GM18520 (cell line): ENCODE measurements at regions not wholly inside any gene's neighbourhood (a gene's known extent, or its start where the extent isn't known, plus 50 kb on each side); places are given as distances from the start of the nearest gene placed in this dataset.
"Not testable (repeated sequence)": the region's sequence is repeated elsewhere in the genome, so short reads cannot be mapped to it uniquely, and the experiment has no call there.

Source experiments
- ATAC-seq: cut with Tn5 transposase; IDR thresholded peaks from one replicate; pipeline ENCODE4 v1.9.1; 2021; ENCODE audit not compliant: unreplicated experiment

DNA sequence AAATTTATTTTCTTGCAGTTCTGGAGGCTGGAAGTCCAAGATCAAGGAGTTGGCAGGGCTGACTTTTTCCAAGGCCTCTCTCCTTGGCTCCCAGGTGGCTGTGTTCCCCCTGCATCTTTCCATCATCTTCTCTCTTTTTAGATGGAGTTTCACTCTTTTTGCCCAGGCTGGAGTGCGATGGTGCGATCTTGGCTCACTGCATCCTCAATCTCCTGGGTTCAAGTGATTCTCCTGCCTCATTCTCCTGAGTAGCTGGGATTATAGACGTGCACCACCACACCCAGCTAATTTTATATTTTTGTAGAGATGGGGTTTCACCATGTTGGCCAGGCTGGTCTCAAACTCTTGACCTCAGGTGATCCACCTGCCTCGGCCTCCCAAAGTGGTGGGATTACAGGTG, 411.1 kb downstream of the RPS24 start:
- not testable (repeated sequence) for ATAC-seq

DNA sequence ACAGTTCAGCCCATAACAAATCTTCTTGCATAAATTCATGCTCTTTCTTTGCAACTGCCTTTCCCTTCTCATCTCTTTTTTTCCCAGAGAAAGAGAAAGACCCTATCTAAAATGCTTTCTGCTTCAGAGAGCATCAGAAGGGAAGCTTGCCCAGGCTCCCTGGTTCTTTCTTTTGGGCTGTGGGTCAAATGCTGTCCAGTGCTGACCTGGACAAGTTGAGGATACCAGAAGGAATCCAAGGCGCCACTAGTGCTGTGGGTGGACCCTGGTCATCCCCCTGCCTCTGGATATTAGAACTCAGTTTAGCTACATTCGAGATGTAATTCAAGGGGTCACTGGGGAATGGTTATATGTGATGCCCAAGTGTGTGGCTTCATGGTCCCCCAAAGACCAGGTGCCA, 411.6 kb downstream of the RPS24 start:
- no peak for ATAC-seq

DNA sequence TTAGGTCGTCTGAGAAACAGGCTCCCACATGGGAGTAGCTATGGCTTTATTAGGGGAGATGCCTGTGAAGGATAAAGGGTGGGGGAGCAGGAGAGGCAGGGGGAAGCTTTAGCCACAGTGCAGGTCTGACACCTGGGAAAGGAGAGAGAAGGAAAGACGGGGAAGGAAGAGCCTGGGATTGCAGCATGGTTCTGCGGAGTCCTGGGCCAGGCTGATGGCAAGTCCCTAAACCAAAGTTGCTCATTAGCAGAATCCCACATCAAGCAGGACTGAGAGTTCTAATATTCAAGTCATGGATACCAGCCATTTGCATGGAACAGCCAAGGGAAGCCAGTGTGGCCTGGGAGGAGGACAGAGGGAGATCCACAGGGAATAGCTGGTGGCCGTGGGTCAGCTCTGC, 414.8 kb downstream of the RPS24 start:
- no peak for ATAC-seq

DNA sequence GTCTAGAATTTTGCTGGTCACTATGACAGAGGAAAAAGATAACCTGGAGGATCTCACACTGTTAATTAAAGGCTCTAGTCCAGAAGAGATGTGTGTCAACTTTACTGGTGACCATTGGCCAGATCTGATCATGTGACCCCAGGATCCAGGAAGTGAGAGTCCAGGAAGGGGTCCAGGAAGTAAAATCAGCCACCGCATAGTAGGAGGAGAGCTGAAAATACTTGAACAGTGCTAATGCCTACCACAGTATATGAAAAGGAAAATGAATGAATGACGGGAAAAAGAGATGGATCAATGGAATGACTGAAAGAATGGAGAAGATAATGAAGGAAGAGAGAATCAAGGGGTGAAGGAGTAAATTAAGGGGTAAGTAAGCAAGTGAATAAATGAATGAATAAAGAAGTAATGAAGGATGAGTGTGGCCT, 415.3 kb downstream of the RPS24 start:
- ATAC-seq = no peak

DNA sequence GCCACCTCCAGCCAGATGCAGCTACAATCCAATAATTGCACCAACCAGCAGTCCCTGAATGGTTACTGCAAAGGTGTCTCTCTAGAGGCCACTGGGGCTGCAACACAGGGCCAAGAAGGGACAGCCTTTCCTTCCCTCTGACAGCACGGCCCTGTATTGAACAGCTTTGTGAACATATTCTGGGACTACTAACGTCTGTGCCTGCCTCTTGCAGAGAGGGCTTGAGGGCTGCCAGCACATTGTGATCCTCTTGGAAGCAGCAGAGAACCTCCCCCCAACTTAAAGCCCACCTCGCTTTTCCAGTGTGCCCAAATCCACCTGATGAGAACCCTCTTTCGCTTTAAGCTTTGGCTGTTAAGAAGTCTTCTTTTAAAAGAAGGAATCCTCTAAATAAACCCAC, 415.9 kb downstream of the RPS24 start:
- ATAC-seq = no peak

DNA sequence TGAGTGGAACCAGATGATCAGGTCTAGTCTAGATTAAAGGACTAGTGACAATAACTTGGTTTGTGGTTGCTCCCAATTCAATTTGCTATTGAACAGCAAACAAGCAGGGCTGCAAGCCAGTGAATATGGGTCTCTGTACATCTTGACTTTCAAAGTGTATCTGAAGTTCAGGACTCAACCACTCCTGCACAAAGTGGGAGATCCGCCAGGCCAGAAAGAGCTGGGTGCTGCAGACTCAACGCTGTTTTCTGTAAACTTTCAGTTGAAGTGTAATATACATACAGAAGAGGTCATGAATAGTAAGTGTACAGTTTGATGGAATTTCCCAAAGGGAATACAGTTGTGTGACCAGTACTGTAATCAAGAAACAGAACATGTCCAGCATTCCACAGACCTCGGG, 416.6 kb downstream of the RPS24 start:
- no peak for ATAC-seq

DNA sequence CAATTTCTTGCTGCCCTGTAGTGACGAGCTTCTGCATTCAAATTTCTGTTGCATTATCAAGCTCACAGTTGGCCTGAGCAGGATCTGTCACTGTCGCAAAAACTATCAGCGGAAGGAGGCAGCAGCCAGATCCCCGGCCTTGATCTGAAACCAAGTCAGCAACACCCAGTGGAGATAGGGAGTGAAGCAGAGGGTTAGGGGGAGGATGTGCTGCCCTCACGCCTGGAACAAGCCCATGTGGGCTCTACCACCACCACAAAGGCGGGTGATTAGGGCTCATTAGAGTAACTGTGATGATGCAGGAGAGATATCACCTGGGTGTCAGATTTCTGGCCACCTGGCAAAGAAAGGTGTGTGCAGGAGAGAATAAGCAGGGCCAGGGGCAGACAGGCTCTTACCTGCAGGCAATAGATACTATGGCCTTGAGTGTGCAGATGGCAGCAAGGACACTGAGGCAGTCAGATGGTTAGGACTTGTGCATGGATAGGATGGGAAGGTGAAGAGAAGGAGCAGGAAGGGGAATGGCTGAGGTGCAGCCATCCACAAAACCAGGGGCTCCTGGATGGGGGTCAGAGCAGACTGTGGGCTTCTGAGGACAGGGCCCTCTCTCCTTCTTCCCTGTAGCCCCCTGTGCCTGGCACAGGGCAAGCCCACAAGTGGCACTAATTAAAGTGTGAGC, 417.3 kb downstream of the RPS24 start:
- no peak for ATAC-seq

DNA sequence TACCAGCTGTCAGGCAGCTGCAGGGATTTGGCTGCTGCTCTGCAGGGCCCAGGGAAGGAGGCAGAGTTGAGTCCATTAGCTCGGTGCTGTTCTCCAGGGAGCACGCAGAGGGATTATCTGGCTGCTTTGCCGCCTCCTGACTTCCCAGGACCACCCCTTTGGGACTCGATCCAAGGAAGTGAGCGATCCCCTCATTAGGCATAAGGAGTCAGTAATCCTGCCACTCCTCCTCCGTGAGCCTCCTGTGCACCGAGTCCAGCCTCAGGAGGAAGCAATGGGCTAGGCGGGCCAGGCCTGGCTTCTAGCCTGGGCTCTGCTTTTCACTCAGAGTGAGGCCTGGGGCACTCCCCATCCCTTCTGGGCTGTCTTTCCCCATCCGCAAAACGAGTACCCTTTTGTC, 417.9 kb downstream of the RPS24 start:
- ATAC-seq = no peak

DNA sequence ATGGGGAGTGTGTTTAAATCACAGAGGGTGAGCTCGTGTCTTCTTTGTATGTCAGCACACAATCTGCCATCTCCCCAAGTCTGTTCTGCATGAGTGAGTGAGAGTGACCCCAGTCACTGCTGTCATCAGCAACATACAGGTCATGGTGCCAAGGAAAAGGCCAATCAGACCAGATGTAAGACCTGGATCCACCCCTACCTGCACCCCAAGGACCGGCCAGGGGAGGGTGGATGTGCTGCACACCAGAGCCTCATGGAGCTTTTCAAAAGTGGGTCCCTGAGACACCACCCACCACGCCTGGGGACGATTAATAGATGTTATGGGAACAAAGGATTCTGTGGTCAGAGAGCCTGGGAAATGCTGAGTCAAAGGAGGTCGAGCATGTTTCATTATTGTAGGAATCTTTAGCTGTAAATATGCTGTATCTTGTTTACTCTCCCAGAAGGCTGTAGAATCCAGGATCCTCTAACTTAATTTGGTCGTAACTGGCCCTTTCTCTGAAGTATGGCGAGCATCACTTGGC, 420.5 kb downstream of the RPS24 start:
- no peak for ATAC-seq

DNA sequence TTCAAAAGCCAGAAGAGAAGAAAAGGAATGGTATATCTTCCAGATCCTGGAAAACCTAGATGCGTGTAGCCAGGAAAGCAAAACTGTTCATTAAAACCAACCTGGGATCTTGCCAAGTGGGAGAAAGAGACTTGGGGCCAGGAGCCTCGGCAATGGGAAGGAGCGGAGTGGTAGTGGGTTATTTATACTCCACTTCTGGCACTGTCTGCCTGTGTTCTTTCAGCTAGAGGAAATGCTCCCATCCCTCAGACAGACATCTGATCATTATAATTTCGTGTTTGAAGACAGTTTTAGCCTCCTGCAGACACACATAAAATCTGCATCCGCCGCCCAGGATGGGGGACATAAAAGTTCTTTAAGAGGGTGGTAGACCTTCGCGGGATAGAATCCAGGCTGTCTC, 421.6 kb downstream of the RPS24 start:
- no peak for ATAC-seq

DNA sequence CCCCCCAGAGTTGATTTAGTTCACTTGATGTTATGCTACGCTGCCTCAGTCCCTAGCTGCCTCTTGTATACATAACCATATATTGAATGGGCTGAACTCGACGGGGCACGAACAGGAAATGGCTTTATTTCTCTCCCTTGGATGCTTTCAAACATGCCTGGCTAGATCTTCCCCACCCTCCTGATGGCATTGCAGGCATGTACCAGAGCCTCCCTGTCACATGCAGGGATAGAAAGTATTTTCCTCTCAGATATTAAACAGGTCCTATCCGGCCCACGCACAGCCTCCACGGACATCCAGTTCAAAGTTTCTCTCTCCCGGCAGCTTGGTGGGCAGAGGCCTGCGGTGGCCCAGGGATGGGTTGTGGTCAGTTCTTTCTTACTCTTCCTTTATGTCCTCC, 422.1 kb downstream of the RPS24 start:
- no peak for ATAC-seq

DNA sequence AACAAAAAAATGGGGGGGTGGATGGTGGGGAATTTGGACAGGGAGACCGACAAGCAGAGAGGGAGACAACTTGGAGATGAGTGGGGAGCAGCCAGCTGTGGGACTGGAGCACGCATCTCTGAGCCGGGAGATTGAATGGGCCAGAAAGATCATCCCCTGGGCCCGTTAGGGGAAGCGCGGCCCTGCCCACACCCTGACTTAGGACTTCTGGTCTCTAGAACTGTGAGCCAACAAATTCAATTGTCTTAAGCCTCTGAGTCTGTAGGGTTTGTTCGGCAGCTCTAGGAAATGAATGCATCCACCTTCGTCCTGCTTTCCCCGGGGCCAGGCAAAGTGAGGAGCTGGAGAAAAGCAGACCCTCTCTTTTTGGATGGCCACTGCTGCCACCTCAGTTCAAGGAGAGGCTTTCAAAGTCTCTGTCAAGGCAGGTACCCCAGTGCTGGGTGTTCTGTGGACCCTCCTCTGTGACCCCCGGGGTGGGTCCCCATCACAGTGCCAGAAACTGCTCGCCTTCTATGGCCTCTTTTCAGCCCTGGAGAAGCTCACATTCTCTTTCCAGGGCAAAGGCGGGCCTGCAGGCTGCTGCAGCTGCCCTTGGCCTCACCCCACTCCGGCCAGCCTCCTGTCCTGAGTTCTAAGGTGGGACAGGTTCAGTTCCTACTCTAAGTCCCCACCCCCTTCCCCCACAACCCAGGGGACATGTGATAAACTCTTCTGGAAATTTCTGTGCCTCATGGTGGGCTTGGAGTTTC, 423.2 kb downstream of the RPS24 start:
- no peak for ATAC-seq

DNA sequence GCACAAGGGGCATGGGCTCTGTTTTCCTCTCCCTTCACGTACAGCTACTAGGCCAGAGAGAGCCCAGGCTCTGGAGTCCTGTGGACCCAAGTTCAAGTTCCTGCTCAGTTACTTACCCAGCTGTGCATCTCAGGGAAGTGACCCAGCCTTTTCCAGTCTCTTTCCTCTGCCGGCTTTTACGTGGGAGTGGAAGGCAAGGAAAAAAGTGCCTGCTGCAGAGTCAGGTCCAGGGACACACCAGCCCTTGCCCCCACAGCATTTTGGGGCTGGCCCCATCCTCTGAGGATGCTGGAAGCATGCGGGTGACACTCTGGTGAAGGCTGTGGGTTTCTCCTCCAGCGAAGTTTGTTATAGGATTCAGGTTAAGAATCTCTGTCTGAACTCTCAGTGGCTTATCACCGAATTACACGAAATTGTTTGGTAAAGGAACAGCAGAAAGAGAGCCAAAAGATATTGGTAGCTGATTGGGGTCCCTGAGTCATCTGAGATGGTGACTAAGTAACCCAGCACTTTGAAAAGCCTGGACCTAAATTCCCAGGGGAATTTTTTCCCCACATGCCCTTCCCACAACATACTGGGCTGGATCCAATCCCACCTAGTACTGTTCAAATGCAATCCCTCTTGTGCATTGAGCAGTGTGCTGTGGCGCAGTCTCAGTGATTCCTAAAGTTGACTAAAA, 424.3 kb downstream of the RPS24 start:
- no peak for ATAC-seq

DNA sequence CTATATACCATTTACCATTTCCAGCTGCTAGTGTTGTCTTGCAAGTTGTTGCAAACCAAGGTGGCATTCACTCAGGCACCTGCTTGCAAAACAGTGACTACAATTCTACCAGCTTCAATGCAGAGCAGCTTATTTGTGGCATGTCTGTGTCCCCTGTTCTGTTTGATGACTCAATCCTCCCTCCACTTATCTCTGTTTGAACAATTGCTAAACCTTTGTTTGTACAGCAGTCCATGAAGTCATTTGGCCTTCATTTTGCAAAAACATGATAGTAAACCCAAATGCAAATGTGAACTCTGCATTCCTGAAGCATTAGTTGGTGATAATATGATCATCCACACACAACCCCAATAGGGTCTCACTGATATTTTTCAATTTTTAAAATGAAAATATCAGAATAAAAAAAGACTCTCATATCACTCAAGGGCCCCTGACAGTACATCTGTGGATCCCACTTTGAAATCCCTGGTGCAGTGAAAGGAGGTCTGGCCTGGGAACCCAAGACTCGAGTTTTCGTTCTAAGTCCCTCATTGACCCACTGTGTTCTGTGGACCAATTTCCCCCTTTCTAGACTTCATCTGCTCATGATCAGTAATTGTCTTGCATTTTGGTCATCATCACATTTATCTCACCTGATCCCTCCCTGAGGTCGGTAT, 425.4 kb downstream of the RPS24 start:
- no peak for ATAC-seq

DNA sequence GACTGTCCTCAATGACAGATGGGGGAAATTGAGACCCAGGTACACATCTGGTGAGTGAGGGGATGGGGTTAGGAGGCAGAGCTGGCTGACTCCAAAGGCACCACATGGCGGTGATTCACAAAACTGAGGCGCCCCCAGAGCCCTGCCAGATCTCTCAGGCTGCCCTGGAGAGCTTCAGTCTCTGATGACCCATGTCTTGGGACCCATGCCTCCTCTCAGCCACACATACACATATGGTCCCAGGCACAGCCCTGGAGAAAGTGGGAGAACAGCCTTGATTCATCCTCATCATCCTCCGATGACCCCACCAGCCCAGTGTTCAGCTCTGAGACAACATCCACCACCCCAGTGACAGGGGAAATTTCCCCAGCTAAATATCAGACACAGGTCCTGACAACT, 426.0 kb downstream of the RPS24 start:
- ATAC-seq = no peak

DNA sequence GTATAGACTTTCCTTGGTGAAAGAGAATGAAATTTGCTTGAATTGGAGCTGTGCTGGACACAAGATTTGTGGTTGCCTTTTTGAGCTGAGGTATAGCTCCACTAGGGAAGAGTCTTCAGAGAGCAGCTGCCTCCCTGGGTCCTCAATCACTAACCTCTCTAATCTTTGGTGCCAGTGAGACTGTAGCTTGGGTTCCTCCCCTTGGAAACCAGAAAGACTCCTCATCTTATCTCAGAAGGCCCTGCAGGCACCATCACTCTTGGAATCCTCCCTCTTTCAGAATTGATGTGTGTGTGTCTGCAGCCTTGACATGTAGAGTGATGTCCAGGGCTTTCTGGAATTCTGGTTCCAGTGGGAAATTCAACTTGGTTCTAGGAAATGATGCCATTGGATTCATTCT, 426.5 kb downstream of the RPS24 start:
- ATAC-seq = no peak

DNA sequence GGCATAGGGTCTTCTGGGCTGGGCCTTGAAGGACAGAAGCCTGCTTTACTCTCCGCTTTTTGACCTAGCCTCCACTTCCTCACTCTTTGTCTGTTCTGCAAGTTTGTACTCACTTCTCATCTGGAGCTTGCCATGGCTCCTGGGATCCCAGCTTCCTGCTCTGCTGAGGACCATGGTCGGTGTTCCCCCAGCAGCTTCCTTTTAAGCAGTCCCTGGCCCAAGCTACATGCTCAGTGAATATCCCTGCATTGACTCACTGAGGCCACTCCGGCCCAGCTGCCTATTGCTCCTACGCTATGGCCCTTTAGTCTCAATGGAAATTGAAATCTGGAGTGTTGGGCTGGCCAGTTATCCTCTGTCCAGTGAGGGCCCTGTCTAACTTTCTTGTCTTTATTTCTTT, 427.7 kb downstream of the RPS24 start:
- no peak for ATAC-seq

DNA sequence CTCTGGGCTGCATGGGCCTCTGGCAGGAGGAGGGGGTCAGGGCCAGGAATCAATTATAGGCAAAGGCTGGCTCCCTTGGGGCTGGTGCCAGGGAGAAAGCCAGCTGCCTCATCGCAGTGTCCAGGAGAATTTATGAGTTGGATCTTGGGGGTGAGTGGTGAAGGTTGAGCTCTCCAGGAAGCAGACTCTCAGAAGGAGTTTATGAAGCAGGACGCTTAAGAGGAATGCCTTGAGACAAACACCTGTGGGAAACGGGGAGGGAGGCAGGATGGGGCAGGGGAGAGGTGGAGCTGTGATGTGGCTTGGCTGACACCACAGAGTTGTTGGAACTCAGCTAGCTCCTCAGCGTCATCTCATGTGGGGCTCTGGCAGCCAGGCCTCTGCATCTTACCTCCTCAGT, 428.5 kb downstream of the RPS24 start:
- ATAC-seq = no peak

DNA sequence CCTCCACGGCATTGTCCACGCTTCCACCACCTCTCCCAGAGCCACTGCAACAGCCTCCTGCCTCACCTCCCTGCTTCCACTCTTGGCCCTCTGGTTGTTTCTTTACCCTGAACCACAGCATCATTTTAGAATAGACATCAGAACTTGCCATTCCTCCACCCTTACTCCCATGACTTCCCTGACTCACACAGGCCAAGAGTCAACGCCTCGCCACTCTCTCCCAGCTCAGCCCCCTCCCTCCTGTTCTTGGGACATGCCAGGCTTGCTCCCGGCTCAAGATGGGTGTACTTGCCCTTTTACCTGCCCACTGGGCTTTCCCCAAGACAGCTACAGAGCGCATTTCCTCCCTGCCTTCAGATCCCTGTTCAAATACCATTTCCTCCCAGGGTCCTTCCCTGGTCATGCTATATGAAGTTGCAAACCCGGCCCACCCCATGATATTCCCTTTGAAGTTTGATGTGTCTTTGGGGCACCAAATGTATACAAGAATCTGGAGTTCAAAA, 429.1 kb downstream of the RPS24 start:
- no peak for ATAC-seq

DNA sequence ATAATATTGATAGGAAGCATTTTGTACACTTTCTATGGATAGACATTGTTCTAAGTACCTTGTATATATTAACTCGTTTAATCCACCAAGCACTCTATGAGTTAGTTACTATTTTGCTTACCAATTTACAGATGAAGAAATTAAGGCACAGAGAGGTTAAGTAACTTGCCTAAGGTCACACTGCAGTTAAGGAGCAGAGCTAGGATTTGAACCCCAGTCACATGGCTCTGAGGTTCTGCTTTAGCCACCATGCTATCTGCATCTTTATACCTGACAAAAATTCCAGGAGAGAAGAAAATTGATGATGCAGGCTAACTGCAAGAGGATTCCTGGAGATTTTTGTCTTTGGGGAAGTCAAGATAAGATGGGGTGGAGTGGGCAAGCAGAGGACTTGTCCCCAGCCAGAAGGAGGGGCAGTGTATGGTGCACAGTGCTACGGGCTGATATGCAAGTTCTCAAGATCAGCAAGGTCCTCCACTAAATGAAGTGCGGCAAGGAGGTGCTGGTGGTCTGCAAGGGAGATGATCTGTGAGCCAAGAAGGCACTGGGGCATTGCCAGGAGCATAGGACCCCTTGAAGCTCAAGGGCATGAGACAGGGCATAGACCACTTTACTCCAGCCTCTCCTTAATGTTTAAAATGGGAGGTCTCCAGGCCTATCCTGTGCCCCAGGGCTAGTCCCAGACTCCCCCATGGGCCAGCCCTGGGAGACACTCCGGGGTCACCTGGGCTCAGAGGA, 430.6 kb downstream of the RPS24 start:
- no peak for ATAC-seq

DNA sequence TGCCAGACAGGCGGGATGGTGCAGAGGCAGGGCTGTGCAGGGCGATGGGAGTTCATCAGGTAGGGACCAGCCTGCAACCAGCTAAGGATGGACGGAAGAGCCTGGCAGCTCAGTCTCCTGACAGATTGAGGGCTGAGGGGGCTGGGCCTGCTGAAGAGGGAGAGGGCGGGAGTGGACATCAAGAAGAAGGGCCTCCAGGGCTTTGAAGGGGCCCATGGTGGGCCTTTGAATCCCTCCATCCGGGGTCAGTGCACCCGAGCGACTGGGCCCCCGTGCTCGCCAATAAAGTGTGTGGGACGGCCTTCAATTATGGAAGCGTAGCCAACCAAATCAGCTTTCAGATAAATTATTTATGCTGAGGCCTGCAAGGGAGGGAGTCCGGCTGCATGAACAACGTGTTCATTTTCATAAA, 431.2 kb downstream of the RPS24 start:
- no peak for ATAC-seq
